ENCODE measurements at regions not wholly inside any gene's neighbourhood (a gene's known extent, or its start where the extent isn't known, plus 50 kb on each side); places are given as distances from the start of the nearest gene placed in this dataset.
"Not testable (repeated sequence)": the region's sequence is repeated elsewhere in the genome, so short reads cannot be mapped to it uniquely, and the experiment has no call there.

- DNase-seq (ENCODE audit: low spot score in 2 of 2); in situ Hi-C loops (cut with MboI; ENCODE audit: low sequenced_read_pairs); H3K4me3 ChIP-seq; H3K27me3 ChIP-seq (ENCODE audit: low read depth); H3K4me1 ChIP-seq; H3K36me3 ChIP-seq (replicated peaks); H3K9me3 ChIP-seq: not testable (repeated sequence)
These were observed 85.8 kb upstream of the NOTCH2NLA start for GRCh38 chr1:146314449-146315246.

GRCh38 chr1:146310579-146310978 lies 81.8 kb upstream of the NOTCH2NLA start:
- H3K27me3 ChIP-seq (ENCODE audit: low read depth); H3K4me3 ChIP-seq; in situ Hi-C loops (cut with MboI; ENCODE audit: low sequenced_read_pairs); H3K36me3 ChIP-seq (replicated peaks); H3K9me3 ChIP-seq; DNase-seq (ENCODE audit: low spot score in 2 of 2); H3K4me1 ChIP-seq: not testable (repeated sequence)

- H3K4me1 ChIP-seq; H3K9me3 ChIP-seq; DNase-seq (ENCODE audit: low spot score in 2 of 2); H3K36me3 ChIP-seq (replicated peaks); in situ Hi-C loops (cut with MboI; ENCODE audit: low sequenced_read_pairs); H3K27me3 ChIP-seq (ENCODE audit: low read depth); H3K4me3 ChIP-seq: not testable (repeated sequence)
These were observed 80.6 kb upstream of the NOTCH2NLA start for GRCh38 chr1:146309427-146309826.

- in situ Hi-C loops (cut with MboI; ENCODE audit: low sequenced_read_pairs); H3K27me3 ChIP-seq (ENCODE audit: low read depth); DNase-seq (ENCODE audit: low spot score in 2 of 2): not testable (repeated sequence)
These were observed 80.1 kb upstream of the NOTCH2NLA start for GRCh38 chr1:146308892-146309291.

GRCh38 chr1:146308152-146308551 lies 79.3 kb upstream of the NOTCH2NLA start:
- H3K9me3 ChIP-seq; in situ Hi-C loops (cut with MboI; ENCODE audit: low sequenced_read_pairs); H3K4me1 ChIP-seq; H3K36me3 ChIP-seq (replicated peaks); DNase-seq (ENCODE audit: low spot score in 2 of 2); H3K27me3 ChIP-seq (ENCODE audit: low read depth); H3K4me3 ChIP-seq: not testable (repeated sequence)

More at GRCh38 chr1:146308892-146309291, 80.1 kb upstream of the NOTCH2NLA start:
- H3K4me3 ChIP-seq; H3K9me3 ChIP-seq; H3K4me1 ChIP-seq; H3K36me3 ChIP-seq (replicated peaks): not testable (repeated sequence)

- DNase-seq (ENCODE audit: low spot score in 2 of 2); H3K9me3 ChIP-seq; H3K27me3 ChIP-seq (ENCODE audit: low read depth); H3K4me3 ChIP-seq; H3K4me1 ChIP-seq; H3K36me3 ChIP-seq (replicated peaks); in situ Hi-C loops (cut with MboI; ENCODE audit: low sequenced_read_pairs): not testable (repeated sequence)
These were observed 78.8 kb upstream of the NOTCH2NLA start for GRCh38 chr1:146307632-146308031.

GRCh38 chr1:146306651-146307050 lies 77.8 kb upstream of the NOTCH2NLA start:
- H3K36me3 ChIP-seq (replicated peaks); DNase-seq (ENCODE audit: low spot score in 2 of 2); H3K27me3 ChIP-seq (ENCODE audit: low read depth); H3K4me3 ChIP-seq; H3K9me3 ChIP-seq; in situ Hi-C loops (cut with MboI; ENCODE audit: low sequenced_read_pairs); H3K4me1 ChIP-seq: not testable (repeated sequence)

GRCh38 chr1:146305442-146305841 lies 76.6 kb upstream of the NOTCH2NLA start:
- H3K36me3 ChIP-seq (replicated peaks); H3K4me3 ChIP-seq; H3K9me3 ChIP-seq; H3K27me3 ChIP-seq (ENCODE audit: low read depth); in situ Hi-C loops (cut with MboI; ENCODE audit: low sequenced_read_pairs); H3K4me1 ChIP-seq; DNase-seq (ENCODE audit: low spot score in 2 of 2): not testable (repeated sequence)

- H3K9me3 ChIP-seq; DNase-seq (ENCODE audit: low spot score in 2 of 2); H3K36me3 ChIP-seq (replicated peaks); H3K4me3 ChIP-seq; H3K27me3 ChIP-seq (ENCODE audit: low read depth); in situ Hi-C loops (cut with MboI; ENCODE audit: low sequenced_read_pairs); H3K4me1 ChIP-seq: not testable (repeated sequence)
These were observed 69.7 kb upstream of the NOTCH2NLA start for GRCh38 chr1:146298575-146298897.

- H3K4me1 ChIP-seq; H3K36me3 ChIP-seq (replicated peaks); H3K9me3 ChIP-seq; H3K27me3 ChIP-seq (ENCODE audit: low read depth); in situ Hi-C loops (cut with MboI; ENCODE audit: low sequenced_read_pairs); DNase-seq (ENCODE audit: low spot score in 2 of 2); H3K4me3 ChIP-seq: not testable (repeated sequence)
These were observed 69.2 kb upstream of the NOTCH2NLA start for GRCh38 chr1:146297781-146298574.

- in situ Hi-C loops (cut with MboI; ENCODE audit: low sequenced_read_pairs); H3K36me3 ChIP-seq (replicated peaks); DNase-seq (ENCODE audit: low spot score in 2 of 2); H3K4me3 ChIP-seq; H3K9me3 ChIP-seq; H3K27me3 ChIP-seq (ENCODE audit: low read depth); H3K4me1 ChIP-seq: not testable (repeated sequence)
These were observed 64.4 kb upstream of the NOTCH2NLA start for GRCh38 chr1:146292940-146293936.

GRCh38 chr1:146292424-146292823 lies 63.6 kb upstream of the NOTCH2NLA start:
- DNase-seq (ENCODE audit: low spot score in 2 of 2); in situ Hi-C loops (cut with MboI; ENCODE audit: low sequenced_read_pairs); H3K9me3 ChIP-seq; H3K36me3 ChIP-seq (replicated peaks); H3K4me1 ChIP-seq; H3K27me3 ChIP-seq (ENCODE audit: low read depth); H3K4me3 ChIP-seq: not testable (repeated sequence)

GRCh38 chr1:146287881-146288280 lies 59.1 kb upstream of the NOTCH2NLA start:
- in situ Hi-C loops (cut with MboI; ENCODE audit: low sequenced_read_pairs); H3K9me3 ChIP-seq; DNase-seq (ENCODE audit: low spot score in 2 of 2); H3K4me1 ChIP-seq; H3K27me3 ChIP-seq (ENCODE audit: low read depth); H3K4me3 ChIP-seq; H3K36me3 ChIP-seq (replicated peaks): not testable (repeated sequence)
